Right lobe of liver (tissue), 4 donors: ENCODE measurements at regions not wholly inside any gene's neighbourhood (a gene's known extent, or its start where the extent isn't known, plus 50 kb on each side); places are given as distances from the start of the nearest gene placed in this dataset.

Source experiments
- CTCF ChIP-seq, 4 donors: fragments of 200-600 bp in 3 of 4; fragments of 450-650 bp in 1 of 4; IDR thresholded peaks; one replicate each; pipeline versions ENCODE4 v1.5.1 to v1.8.0; 2016 to 2022; ENCODE audit warnings: antibody characterized with exemption in 4 of 4, mild to moderate bottlenecking in 2 of 4
- POLR2A ChIP-seq: fragments of 450-650 bp; IDR thresholded peaks from one replicate; pipeline ENCODE4 v1.6.1; 2017; ENCODE audit warnings: antibody characterized with exemption, mild to moderate bottlenecking
- donor health status: DM: no; HTN: no; CAD: no.
- donor health status: DM: no; HTN: no; CAD: no.
- donor health status: DM: no; HTN: yes; CAD: no.

GRCh38 chr4:26004290-26004689 is 90.3 kb downstream of the SMIM20 start:
- TF ChIP-seq CTCF (IDR thresholded peaks at IDR 0.05) (no peak), POLR2A (no peak)
